SK-N-SH (cell line): ENCODE measurements at regions not wholly inside any gene's neighbourhood (a gene's known extent, or its start where the extent isn't known, plus 50 kb on each side); places are given as distances from the start of the nearest gene placed in this dataset.

Experiments used
- CHD2 ChIP-seq: fragments of 150-350 bp; IDR thresholded peaks from 2 replicates; pipeline ENCODE4 v1.6.1; 2018; ENCODE audit warnings: low read length; ENCODE audit not compliant: partially characterized antibody
- EP300 ChIP-seq, 2 experiments: IDR thresholded peaks; 2 replicates each; pipeline versions ENCODE4 v1.4.0 to v1.6.1; 2012; ENCODE audit warnings: borderline replicate concordance in 1 of 2, low read depth in 1 of 2, low read length in 1 of 2
- GABPA ChIP-seq: IDR thresholded peaks from 2 replicates; pipeline ENCODE4 v1.4.0; 2012; ENCODE audit warnings: low read depth, mild to moderate bottlenecking
- MAX ChIP-seq: IDR thresholded peaks from 2 replicates; pipeline ENCODE4 v1.4.0; 2012; ENCODE audit warnings: low read depth
- POLR2AphosphoS5 ChIP-seq: IDR thresholded peaks from 2 replicates; pipeline ENCODE4 v1.6.1; 2012; ENCODE audit warnings: low read depth, low read length
- REST ChIP-seq: IDR thresholded peaks from 2 replicates; pipeline ENCODE4 v1.6.1; 2012; ENCODE audit warnings: mild to moderate bottlenecking, low read depth, low read length, moderate library complexity
- SIN3A ChIP-seq: IDR thresholded peaks from 2 replicates; pipeline ENCODE4 v1.6.1; 2012; ENCODE audit warnings: low read depth, mild to moderate bottlenecking, low read length, moderate library complexity, borderline replicate concordance
- USF1 ChIP-seq: IDR thresholded peaks from 2 replicates; pipeline ENCODE4 v1.4.0; 2012; ENCODE audit warnings: low read depth, borderline replicate concordance

- no peak for TF ChIP-seq USF1
- TF ChIP-seq POLR2AphosphoS5: no peak
- no peak for TF ChIP-seq REST
- no peak for TF ChIP-seq EP300 (IDR thresholded peaks at IDR 0.05; ENCODE audit: borderline replicate concordance in 1 of 2, low read depth in 1 of 2, low read length in 1 of 2)
- no peak for TF ChIP-seq GABPA
- no peak for TF ChIP-seq CHD2
- no peak for TF ChIP-seq SIN3A
- TF ChIP-seq MAX: no peak
Observed at GRCh38 chr10:4006858-4007257, 221.8 kb upstream of the KLF6 start.
